Neuronal stem cell (in vitro differentiated cells): ENCODE measurements at regions not wholly inside any gene's neighbourhood (a gene's known extent, or its start where the extent isn't known, plus 50 kb on each side); places are given as distances from the start of the nearest gene placed in this dataset.
A peak's percentile ranks its signal among the peaks of the same experiment; 100 is the strongest.

ENCODE experiments used
- DNase-seq: peaks from one replicate; pipeline ENCODE4 v3.0.0-alpha.2; 2013; ENCODE audit warnings: low spot score
- H2AFZ ChIP-seq: one replicate; pipeline ENCODE4 v1.6.1; 2013; ENCODE audit warnings: mild to moderate bottlenecking, low read length, inconsistent platforms
- H2AK5ac ChIP-seq: 2 replicates; pipeline ENCODE4 v1.6.1; 2013; ENCODE audit warnings: low read depth, mild to moderate bottlenecking, inconsistent platforms, low read length, moderate library complexity, mixed read lengths
- H2BK120ac ChIP-seq: 2 replicates; pipeline ENCODE4 v1.6.1; 2013; ENCODE audit warnings: low read depth, mild to moderate bottlenecking, inconsistent platforms, low read length, moderate library complexity, mixed read lengths
- H2BK12ac ChIP-seq: one replicate; pipeline ENCODE4 v1.6.1; 2013; ENCODE audit warnings: low read length, inconsistent platforms
- H2BK15ac ChIP-seq: 2 replicates; pipeline ENCODE4 v1.6.1; 2013; ENCODE audit warnings: mild to moderate bottlenecking, low read length, inconsistent platforms, mixed read lengths
- H2BK5ac ChIP-seq: one replicate; pipeline ENCODE4 v1.6.1; 2013; ENCODE audit warnings: inconsistent platforms, mild to moderate bottlenecking, low read length, moderate library complexity
- H3K14ac ChIP-seq: one replicate; pipeline ENCODE4 v1.6.1; 2013; ENCODE audit warnings: low read length, inconsistent platforms
- H3K18ac ChIP-seq: 2 replicates; pipeline ENCODE4 v1.6.1; 2013; ENCODE audit warnings: low read length, inconsistent platforms
- H3K23ac ChIP-seq: 2 replicates; pipeline ENCODE4 v1.6.1; 2013; ENCODE audit warnings: low read depth, mild to moderate bottlenecking, mixed read lengths, low read length, inconsistent platforms; ENCODE audit not compliant: poor library complexity
- H3K27ac ChIP-seq: replicated peaks from 3 replicates; pipeline ENCODE4 v1.5.1; 2013; ENCODE audit warnings: low read length, inconsistent platforms
- H3K27me3 ChIP-seq, 3 experiments: 2 replicates each; pipeline ENCODE4 v1.6.1; 2013; ENCODE audit warnings: low read length in 3 of 3, mild to moderate bottlenecking in 2 of 3, inconsistent platforms in 1 of 3, low read depth in 1 of 3, mixed read lengths in 1 of 3, moderate library complexity in 1 of 3; ENCODE audit not compliant: control insufficient read depth in 3 of 3, insufficient read depth in 3 of 3
- H3K36me3 ChIP-seq, 2 donors: replicated peaks in 1 of 2; 2 replicates each; pipeline ENCODE4 v1.6.1; 2013; ENCODE audit warnings: low read length in 2 of 2; ENCODE audit not compliant: control insufficient read depth in 2 of 2, insufficient read depth in 2 of 2
- H3K4ac ChIP-seq: 2 replicates; pipeline ENCODE4 v1.6.1; 2013; ENCODE audit warnings: inconsistent platforms, mild to moderate bottlenecking, low read length, moderate library complexity
- H3K4me1 ChIP-seq, 2 donors: 1 replicate in 1 of 2; 2 replicates in 1 of 2; pipeline ENCODE4 v1.6.1; 2013; ENCODE audit warnings: low read length in 2 of 2, low read depth in 1 of 2; ENCODE audit not compliant: control insufficient read depth in 2 of 2, insufficient read depth in 1 of 2
- H3K4me2 ChIP-seq: one replicate; pipeline ENCODE4 v1.6.1; 2013; ENCODE audit warnings: mild to moderate bottlenecking, low read length, inconsistent platforms; ENCODE audit not compliant: insufficient read depth, poor library complexity, severe bottlenecking
- H3K4me3 ChIP-seq, 2 donors: 2 replicates each; pipeline ENCODE4 v1.5.1; 2013; ENCODE audit warnings: low read length in 2 of 2, mild to moderate bottlenecking in 2 of 2, inconsistent platforms in 1 of 2, moderate library complexity in 1 of 2
- H3K79me1 ChIP-seq: one replicate; pipeline ENCODE4 v1.6.1; 2013; ENCODE audit warnings: low read depth, mild to moderate bottlenecking, inconsistent platforms, low read length, moderate library complexity
- H3K9ac ChIP-seq: one replicate; pipeline ENCODE4 v1.6.1; 2013; ENCODE audit warnings: mild to moderate bottlenecking, low read depth, low read length, inconsistent platforms; ENCODE audit not compliant: poor library complexity
- H3K9me3 ChIP-seq, 2 donors: replicated peaks in 1 of 2; 2 replicates each; pipeline versions ENCODE3 to v1.6.1; 2013; ENCODE audit warnings: low read length in 2 of 2, mild to moderate bottlenecking in 2 of 2, inconsistent platforms in 1 of 2, low read depth in 1 of 2, mixed read lengths in 1 of 2, moderate library complexity in 1 of 2; ENCODE audit not compliant: control insufficient read depth in 2 of 2, insufficient read depth in 1 of 2
- H4K8ac ChIP-seq: one replicate; pipeline ENCODE4 v1.6.1; 2013; ENCODE audit warnings: low read depth, mild to moderate bottlenecking, inconsistent platforms, low read length, moderate library complexity
- H4K91ac ChIP-seq: one replicate; pipeline ENCODE4 v1.6.1; 2013; ENCODE audit warnings: low read length, low read depth, mild to moderate bottlenecking, inconsistent platforms; ENCODE audit not compliant: poor library complexity
- WGBS, 2 donors: extraction: QIAGEN DNeasy Blood & Tissue Kit; methylation state at CpG; one replicate each; pipeline ENCODE4 v1.1.7; 2013; ENCODE audit warnings: missing lambda C conversion rate in 2 of 2, mixed read lengths in 1 of 2; ENCODE audit not compliant: insufficient read length in 2 of 2, insufficient replicate concordance in 1 of 2; ENCODE audit errors: extremely low coverage in 2 of 2; 5-methylcytosine and 5-hydroxymethylcytosine counted together

DNA sequence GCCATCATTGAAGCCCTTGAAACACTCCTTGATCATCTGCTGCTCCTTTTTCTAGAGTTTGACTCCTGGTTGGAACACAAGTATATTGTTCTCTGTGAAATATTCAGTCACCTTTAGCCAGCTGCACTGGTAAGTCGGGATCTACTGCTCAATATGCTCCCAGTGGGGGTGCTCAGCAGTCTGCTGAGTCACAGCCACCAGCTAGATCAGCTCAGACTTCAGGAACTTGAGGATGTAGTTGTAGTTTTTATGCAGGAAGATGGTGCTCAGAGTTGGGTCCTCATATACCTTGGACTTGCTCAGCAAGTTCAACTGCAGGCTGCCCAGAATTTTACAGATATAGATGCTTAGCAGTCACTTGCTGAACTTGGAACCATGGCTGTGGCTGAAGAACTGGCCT lies 202.5 kb upstream of the RPL34 start:
- Histone ChIP-seq H2BK5ac (no peak overlapping the region), H3K27me3 (no peaks in the 10 kb centered on the region), H2BK12ac (no peak overlapping the region), H4K8ac (no peak overlapping the region), H3K9me3 (no peaks in the 10 kb centered on the region), H3K4ac (no peak overlapping the region), H3K4me3 (no peak overlapping the region), H3K27ac (no peak overlapping the region), H3K4me2 (no peak overlapping the region), H3K14ac (no peak overlapping the region), H3K9ac (no peak overlapping the region), H2BK15ac (no peak overlapping the region), H2AFZ (no peak overlapping the region), H3K36me3 (no peaks in the 10 kb centered on the region), H3K18ac (no peak overlapping the region), H3K79me1 (no peaks in the 10 kb centered on the region), H2BK120ac (no peak overlapping the region), H3K23ac (no peak overlapping the region), H4K91ac (no peak overlapping the region), H2AK5ac (no peak overlapping the region), H3K4me1 (no peaks in the 10 kb centered on the region)
- WGBS, 2 donors = no CpG with 5 or more reads among the region's 1 CpG
- DNase-seq = no peak

DNA sequence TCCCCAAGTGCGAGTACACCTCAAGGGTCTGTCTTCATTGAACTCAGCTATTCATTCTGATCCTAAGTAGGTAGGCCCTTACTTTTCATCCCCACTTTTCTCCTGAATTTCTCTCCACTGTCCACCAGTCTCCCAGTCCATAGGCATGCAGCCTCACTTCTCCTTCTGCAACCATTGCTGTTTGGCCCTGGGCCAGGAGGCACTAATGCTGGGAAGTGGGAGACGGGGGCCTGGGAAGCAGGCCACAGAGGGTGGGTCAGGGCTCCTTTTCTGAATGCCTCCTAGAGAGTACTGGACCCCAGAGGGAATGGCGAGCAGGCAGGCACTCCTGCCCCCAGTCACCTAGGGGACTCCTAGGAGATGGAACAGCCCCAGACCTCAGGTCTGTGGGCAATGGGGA lies 203.5 kb upstream of the RPL34 start:
- no CpG with 5 or more reads among the region's 3 CpGs for WGBS, 2 donors
- H2AFZ ChIP-seq = no peak overlapping the region

DNA sequence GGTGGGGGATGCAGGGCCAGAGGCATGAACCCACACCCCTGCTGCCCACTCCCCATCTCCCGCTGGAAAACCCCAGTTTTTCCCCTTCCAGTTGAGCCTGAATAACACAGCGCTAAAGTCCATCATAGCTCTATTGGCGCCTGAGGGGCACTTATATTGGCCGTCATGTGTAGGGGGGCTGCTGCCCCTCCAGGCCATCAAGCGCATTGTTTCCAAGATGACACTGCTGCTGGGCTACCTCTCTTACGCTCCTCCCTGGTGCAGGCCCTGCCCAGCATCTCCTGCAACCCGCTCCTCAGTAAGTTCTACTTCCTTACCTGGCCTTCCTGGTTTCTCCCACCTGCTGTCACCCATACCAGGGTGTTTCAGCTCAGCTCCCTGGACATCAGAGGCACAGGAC lies 205.0 kb upstream of the RPL34 start:
- H2BK120ac ChIP-seq = no peak overlapping the region
- DNase-seq = no peak
- no peak overlapping the region for H4K8ac ChIP-seq
- no CpG with 5 or more reads among the region's 7 CpGs for WGBS, 2 donors
- peak overlapping the region; percentile 35 for H2BK15ac ChIP-seq
- H3K4me1 ChIP-seq = peaks cover 0 to 6% of the 10 kb centered on the region in 2 donors
- H3K4me2 ChIP-seq = no peak overlapping the region
- no peak overlapping the region for H2AFZ ChIP-seq
- no peaks in the 10 kb centered on the region for H3K36me3 ChIP-seq
- H3K18ac ChIP-seq = no peak overlapping the region
- no peaks in the 10 kb centered on the region for H3K9me3 ChIP-seq
- no peak overlapping the region for H2BK12ac ChIP-seq
- H4K91ac ChIP-seq = no peak overlapping the region
- no peak overlapping the region for H2BK5ac ChIP-seq
- H3K79me1 ChIP-seq = no peaks in the 10 kb centered on the region
- peak overlapping the region; percentile 67 for H3K9ac ChIP-seq
- peak overlapping the region in 1 of 2 donors; percentile 3 for H3K4me3 ChIP-seq
- H3K23ac ChIP-seq = no peak overlapping the region
- no peak overlapping the region for H3K27ac ChIP-seq
- no peaks in the 10 kb centered on the region for H3K27me3 ChIP-seq
- H3K14ac ChIP-seq = peak overlapping the region; percentile 67
- peak overlapping the region; percentile 51 for H2AK5ac ChIP-seq
- no peak overlapping the region for H3K4ac ChIP-seq

More for the DNA sequence above, 203.5 kb upstream of the RPL34 start:
- H2AK5ac ChIP-seq = no peak overlapping the region
- H3K4ac ChIP-seq = no peak overlapping the region
- no peaks in the 10 kb centered on the region for H3K27me3 ChIP-seq
- no peak overlapping the region for H3K14ac ChIP-seq
- no peak overlapping the region for H3K4me2 ChIP-seq
- no peaks in the 10 kb centered on the region for H3K79me1 ChIP-seq
- no peak overlapping the region for H3K27ac ChIP-seq
- no peak overlapping the region for H4K91ac ChIP-seq
- H2BK12ac ChIP-seq = no peak overlapping the region
- no peak overlapping the region for H4K8ac ChIP-seq
- no peak overlapping the region for H3K23ac ChIP-seq
- no peak overlapping the region for H3K18ac ChIP-seq
- H3K4me1 ChIP-seq = no peaks in the 10 kb centered on the region
- H3K4me3 ChIP-seq = no peak overlapping the region
- no peak overlapping the region for H2BK120ac ChIP-seq
- DNase-seq = no peak
- H3K9me3 ChIP-seq = no peaks in the 10 kb centered on the region
- H2BK5ac ChIP-seq = no peak overlapping the region
- no peaks in the 10 kb centered on the region for H3K36me3 ChIP-seq
- H3K9ac ChIP-seq = no peak overlapping the region
- no peak overlapping the region for H2BK15ac ChIP-seq

DNA sequence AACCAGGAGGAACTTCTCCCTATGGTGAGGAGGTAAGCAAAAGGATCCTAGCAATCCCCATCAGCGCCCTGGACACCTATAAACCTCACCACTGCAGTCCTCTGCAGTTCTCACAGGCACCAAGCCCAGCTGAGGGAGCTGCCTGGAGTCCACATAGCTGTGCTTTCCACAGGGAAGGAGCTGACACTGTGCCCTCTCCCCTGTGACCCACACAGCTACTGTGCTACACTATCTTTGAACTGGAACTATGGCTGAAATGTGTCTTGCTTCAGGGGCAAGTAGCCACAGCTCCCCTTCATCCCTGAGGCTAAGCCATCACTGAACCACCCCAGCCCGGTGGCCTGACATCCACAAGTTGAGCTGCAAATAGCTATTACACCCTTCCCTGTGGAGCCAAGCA lies 208.5 kb upstream of the RPL34 start:
- H3K27me3 ChIP-seq = no peaks in the 10 kb centered on the region
- H2BK5ac ChIP-seq = no peak overlapping the region
- H2BK12ac ChIP-seq = no peak overlapping the region
- H4K8ac ChIP-seq = no peak overlapping the region
- H2BK15ac ChIP-seq = no peak overlapping the region
- no peak overlapping the region for H2BK120ac ChIP-seq
- H2AK5ac ChIP-seq = no peak overlapping the region
- H2AFZ ChIP-seq = no peak overlapping the region
- WGBS, 2 donors = no CpG with 5 or more reads among the region's 2 CpGs
- H3K4ac ChIP-seq = no peak overlapping the region
- H3K36me3 ChIP-seq = no peaks in the 10 kb centered on the region
- no peaks in the 10 kb centered on the region for H3K79me1 ChIP-seq
- H3K18ac ChIP-seq = peak overlapping the region; percentile 15
- H4K91ac ChIP-seq = no peak overlapping the region
- H3K4me3 ChIP-seq = no peak overlapping the region
- H3K4me1 ChIP-seq = peaks cover 0 to 6% of the 10 kb centered on the region in 2 donors
- H3K4me2 ChIP-seq = no peak overlapping the region
- H3K9me3 ChIP-seq = no peaks in the 10 kb centered on the region
- DNase-seq = no peak
- H3K14ac ChIP-seq = no peak overlapping the region
- no peak overlapping the region for H3K9ac ChIP-seq
- no peak overlapping the region for H3K23ac ChIP-seq
- no peak overlapping the region for H3K27ac ChIP-seq
